Femur (tissue), 1 donor: ENCODE measurements at regions not wholly inside any gene's neighbourhood (a gene's known extent, or its start where the extent isn't known, plus 50 kb on each side); places are given as distances from the start of the nearest gene placed in this dataset.

ENCODE experiments used
- DNase-seq: peaks from one replicate; pipeline ENCODE4 v3.0.0-alpha.2; 2017

- DNase-seq = no peak
These were observed 73.1 kb upstream of the MAF start for GRCh38 chr16:79673635-79674034.

DNA sequence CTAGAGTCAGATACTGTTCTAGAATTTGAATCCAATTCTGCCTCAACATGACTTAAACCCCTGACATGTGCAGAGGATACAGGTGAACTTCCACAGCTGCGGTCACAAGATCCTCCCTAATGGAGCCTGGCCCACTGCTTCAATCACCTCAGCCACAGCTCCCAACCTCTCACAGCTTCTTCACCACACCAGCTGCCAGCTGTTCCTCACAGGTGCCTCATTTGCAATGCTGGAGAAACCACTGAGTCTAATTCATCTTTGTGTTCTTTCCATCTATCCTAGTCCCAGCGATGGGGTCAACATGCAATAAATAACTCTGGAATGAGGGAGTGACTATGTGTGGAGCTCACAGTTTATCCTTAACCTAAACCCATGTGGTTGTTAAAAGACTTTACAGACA lies 72.0 kb upstream of the MAF start:
- DNase-seq = no peak

DNA sequence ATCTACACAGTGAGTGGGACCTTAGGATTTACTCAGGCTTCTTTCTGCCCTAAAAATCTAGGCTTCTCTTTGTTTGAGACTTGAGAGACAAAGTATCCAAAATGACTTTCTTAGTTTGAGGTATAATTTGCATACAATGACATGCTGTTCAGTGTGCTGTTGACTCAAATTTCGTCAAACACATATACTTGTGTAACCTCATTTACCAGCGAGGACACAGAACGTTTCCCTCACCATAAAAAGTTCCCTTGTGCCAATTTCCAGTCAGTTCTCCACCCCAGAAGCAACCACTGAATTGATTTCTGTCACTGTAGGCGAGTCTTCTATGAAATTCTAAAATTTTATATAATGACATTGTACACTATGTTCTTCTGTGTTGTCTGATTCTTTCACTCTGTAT lies 68.0 kb upstream of the MAF start:
- no peak for DNase-seq

- DNase-seq = no peak
These were observed 65.4 kb upstream of the MAF start for GRCh38 chr16:79665970-79666369.

GRCh38 chr16:79664407-79664806 lies 63.9 kb upstream of the MAF start:
- DNase-seq = no peak

- DNase-seq = no peak
These were observed 62.3 kb upstream of the MAF start for GRCh38 chr16:79662669-79663313.

DNA sequence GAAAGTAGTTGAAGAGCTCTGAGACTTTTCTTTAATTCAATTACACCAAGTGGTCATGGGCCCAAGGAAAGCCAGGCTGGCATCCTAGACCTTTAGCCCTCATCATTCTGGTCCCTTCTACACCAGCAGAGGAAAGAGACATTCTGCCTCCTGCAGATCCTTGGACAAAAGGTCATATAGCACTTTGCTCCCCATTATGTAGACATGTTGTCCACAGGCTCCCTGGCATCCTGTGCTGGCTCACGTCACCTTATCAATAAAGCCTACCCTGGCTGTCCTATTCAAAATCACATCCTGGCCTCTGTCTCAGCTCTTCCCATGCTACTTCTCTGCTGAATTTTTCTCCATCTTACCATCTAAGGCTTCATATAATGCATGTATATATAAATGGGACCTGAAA lies 61.6 kb upstream of the MAF start:
- DNase-seq = no peak

DNA sequence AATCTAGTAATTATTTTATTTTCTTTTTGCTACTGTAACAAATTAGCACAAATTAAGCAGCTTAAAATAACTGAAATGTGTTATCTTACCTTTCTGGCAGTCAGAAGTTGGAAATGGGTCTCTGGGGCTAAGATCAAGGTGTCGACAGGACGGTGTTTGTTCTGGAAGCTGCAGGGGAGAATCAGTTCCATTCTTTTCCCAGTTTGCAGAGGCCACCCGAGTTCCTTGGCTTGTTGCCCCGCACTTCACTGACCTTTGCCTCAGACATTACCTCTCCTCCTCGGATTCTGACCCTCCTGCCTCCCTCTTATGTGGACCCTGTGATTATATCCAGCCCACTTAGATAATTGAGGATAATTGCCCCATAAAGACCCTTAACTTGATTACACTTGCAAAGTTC lies 61.0 kb upstream of the MAF start:
- no peak for DNase-seq

GRCh38 chr16:79659344-79659743 lies 58.8 kb upstream of the MAF start:
- no peak for DNase-seq

DNA sequence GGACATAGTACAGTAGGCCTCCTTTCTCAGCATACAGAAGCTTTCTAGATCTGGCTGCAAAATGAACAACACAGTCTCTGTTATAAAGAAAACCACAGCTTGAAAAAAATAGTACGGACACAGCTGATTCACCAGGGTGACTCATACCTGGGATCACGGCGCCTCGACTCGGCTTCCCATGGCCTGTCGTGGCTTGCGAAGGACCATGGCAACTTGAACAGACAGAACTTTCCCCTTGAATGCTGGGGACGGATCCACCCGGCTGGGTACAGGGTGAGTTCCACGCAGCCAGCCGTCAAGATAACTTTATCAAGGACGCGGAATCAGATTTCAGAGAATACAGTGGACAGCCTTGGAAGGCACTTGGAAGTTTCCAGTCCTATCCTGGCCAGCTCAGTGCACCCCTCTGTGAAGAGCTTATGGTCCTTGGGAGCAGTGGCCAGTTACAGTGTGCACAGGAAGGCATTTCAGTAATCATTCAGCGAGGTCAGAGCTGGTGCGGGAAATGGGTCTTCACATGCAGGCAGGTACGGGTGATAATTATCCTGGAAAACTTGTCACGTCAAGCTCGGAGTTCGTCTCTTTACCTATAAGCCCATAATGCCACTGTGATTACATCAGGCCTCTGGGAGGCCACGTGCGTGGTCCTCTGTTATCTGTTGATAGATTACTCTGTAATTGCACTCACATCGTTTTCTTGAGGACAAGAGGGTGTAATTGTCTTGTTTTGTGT lies 57.9 kb upstream of the MAF start:
- no peak for DNase-seq

DNA sequence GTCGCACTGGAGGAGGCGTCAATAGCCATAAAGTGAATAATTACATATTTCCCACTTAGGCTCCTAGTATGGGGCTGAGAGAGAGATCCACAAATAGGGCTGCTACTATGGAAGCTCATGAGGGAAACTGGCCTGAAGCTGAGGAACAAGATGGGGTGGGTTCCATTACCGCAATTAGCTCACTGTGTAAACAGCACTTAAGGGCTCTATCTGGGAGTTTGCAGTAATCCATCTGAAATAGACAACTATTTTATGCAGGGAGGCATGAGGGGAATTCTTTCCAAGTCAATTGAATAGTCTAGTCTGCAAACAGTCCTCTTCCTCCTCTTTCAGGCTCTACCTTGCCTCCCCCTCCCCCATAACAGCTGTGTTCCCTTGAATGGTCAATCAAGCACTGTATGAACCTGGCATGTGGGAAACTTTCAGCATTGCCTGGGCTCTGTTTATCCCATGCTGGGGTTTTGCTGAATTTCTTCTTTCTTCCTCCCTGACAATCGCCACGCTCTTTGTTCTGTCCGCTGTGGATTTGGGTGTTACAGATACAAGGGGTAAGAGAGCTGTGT lies 56.1 kb upstream of the MAF start:
- no peak for DNase-seq

- peak; percentile 79 for DNase-seq
These were observed 52.9 kb upstream of the MAF start for GRCh38 chr16:79653373-79653891.

DNA sequence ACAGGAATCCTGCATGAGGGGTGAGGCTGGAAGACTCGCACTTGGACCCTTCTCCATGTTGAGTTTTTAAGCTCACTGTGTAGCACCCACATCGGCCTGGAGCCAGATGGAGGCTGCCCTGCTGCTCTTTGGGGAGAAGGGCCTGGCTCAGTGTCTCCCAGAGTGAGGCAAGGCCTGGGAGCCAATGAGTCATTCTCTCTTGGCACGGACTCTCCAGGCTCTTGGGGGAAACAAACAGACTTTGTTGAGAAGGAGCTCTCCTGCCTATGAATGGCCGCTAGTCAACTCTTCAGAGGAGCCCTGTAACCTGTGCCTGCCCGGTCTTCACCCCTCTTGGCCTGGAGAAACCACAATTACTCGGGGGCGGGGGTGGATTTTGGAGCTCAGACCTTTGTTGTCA lies 50.8 kb upstream of the MAF start:
- DNase-seq = no peak
